H1 (cell line): ENCODE measurements at regions not wholly inside any gene's neighbourhood (a gene's known extent, or its start where the extent isn't known, plus 50 kb on each side); places are given as distances from the start of the nearest gene placed in this dataset.

Experiments used
- CHD1 ChIP-seq: IDR thresholded peaks from 2 replicates; pipeline ENCODE4 v1.6.1; 2012; ENCODE audit warnings: low read depth, low read length, improper control_type of control experiment
- CHD7 ChIP-seq: fragments of 300-600 bp; sonication (generic); IDR thresholded peaks from 2 replicates; pipeline ENCODE4 v1.7.1; 2012; ENCODE audit warnings: low read length, moderate library complexity, mild to moderate bottlenecking, inconsistent platforms; ENCODE audit not compliant: insufficient replicate concordance
- RXRA ChIP-seq: IDR thresholded peaks from 2 replicates; pipeline ENCODE4 v1.6.1; 2011; ENCODE audit warnings: low read depth, mild to moderate bottlenecking, low read length, moderate library complexity; ENCODE audit not compliant: insufficient read depth
- ZNF274 ChIP-seq: IDR thresholded peaks from 2 replicates; pipeline ENCODE4 v1.7.0; 2012; ENCODE audit warnings: low read length, borderline replicate concordance; ENCODE audit errors: extremely low read depth

- TF ChIP-seq CHD7: no peak
- no peak for TF ChIP-seq ZNF274
- TF ChIP-seq RXRA: no peak
- no peak for TF ChIP-seq CHD1
Measured at GRCh38 chr16:80171746-80172145, 369.0 kb upstream of the DYNLRB2 start (continued).
